HepG2 (cell line): ENCODE measurements at regions not wholly inside any gene's neighbourhood (a gene's known extent, or its start where the extent isn't known, plus 50 kb on each side); places are given as distances from the start of the nearest gene placed in this dataset.

Source experiments
- AKAP8 ChIP-seq: sonication (generic); formaldehyde crosslinking; IDR thresholded peaks from 2 replicates; pipeline ENCODE4 v1.5.1; 2020; ENCODE audit warnings: mild to moderate bottlenecking, missing genetic modification reagents
- CEBPG ChIP-seq: IDR thresholded peaks from 2 replicates; pipeline ENCODE4 v1.6.1; 2016
- DNMT3B ChIP-seq: conservative IDR thresholded peaks from 2 replicates; pipeline ENCODE4 v1.6.1; 2016; ENCODE audit warnings: missing biosample characterization, control low read depth
- EEA1 ChIP-seq: sonication (generic); formaldehyde crosslinking; IDR thresholded peaks from 2 replicates; pipeline ENCODE4 v1.5.1; 2020; ENCODE audit warnings: mild to moderate bottlenecking, missing genetic modification reagents, borderline replicate concordance
- FOXP1 ChIP-seq, 2 experiments: fragments of 450-650 bp in 1 of 2; IDR thresholded peaks; 2 replicates each; pipeline ENCODE4 v1.6.1; 2017 to 2018; ENCODE audit warnings: antibody characterized with exemption in 1 of 2
- GATAD2A ChIP-seq: IDR thresholded peaks from 2 replicates; pipeline ENCODE4 v1.6.1; 2016
- GZF1 ChIP-seq: sonication (generic); formaldehyde crosslinking; IDR thresholded peaks from 2 replicates; pipeline ENCODE4 v1.5.1; 2020; ENCODE audit warnings: mild to moderate bottlenecking, missing genetic modification reagents
- HCFC1 ChIP-seq: fragments of 150-350 bp; IDR thresholded peaks from 2 replicates; pipeline ENCODE4 v1.6.1; 2014; ENCODE audit warnings: low read depth, low read length
- HNF4A ChIP-seq: sonication (generic); formaldehyde crosslinking; IDR thresholded peaks from 2 replicates; pipeline ENCODE4 v1.4.0; 2020; ENCODE audit warnings: missing genetic modification reagents
- KDM6A ChIP-seq: IDR thresholded peaks from 2 replicates; pipeline ENCODE4 v1.6.1; 2016; ENCODE audit warnings: low read depth
- KLF6 ChIP-seq: IDR thresholded peaks from 2 replicates; pipeline ENCODE4 v1.8.0; 2016; ENCODE audit warnings: missing biosample characterization, missing genetic modification reagents
- NCOR1 ChIP-seq: fragments of 200-600 bp; sonication (generic); IDR thresholded peaks from 2 replicates; pipeline ENCODE4 v1.7.0; 2017; ENCODE audit warnings: antibody characterized with exemption, low read length, borderline replicate concordance
- NR2F6 ChIP-seq, 2 experiments: IDR thresholded peaks; 2 replicates each; pipeline ENCODE4 v1.6.1; 2016; ENCODE audit warnings: antibody characterized with exemption in 1 of 2, mild to moderate bottlenecking in 1 of 2
- POGZ ChIP-seq: sonication (generic); formaldehyde crosslinking; IDR thresholded peaks from 2 replicates; pipeline ENCODE4 v1.4.0; 2020; ENCODE audit warnings: mild to moderate bottlenecking, missing genetic modification reagents
- ZBTB21 ChIP-seq: sonication (generic); formaldehyde crosslinking; IDR thresholded peaks from 2 replicates; pipeline ENCODE4 v1.4.0; 2020; ENCODE audit warnings: missing genetic modification reagents
- ZFP90 ChIP-seq: sonication (generic); formaldehyde crosslinking; IDR thresholded peaks from 2 replicates; pipeline ENCODE4 v1.8.0; 2022; ENCODE audit warnings: missing genetic modification reagents, mild to moderate bottlenecking, inconsistent platforms, borderline replicate concordance
- ZNF563 ChIP-seq: sonication (generic); formaldehyde crosslinking; IDR thresholded peaks from 2 replicates; pipeline ENCODE4 v1.8.0; 2022; ENCODE audit warnings: mild to moderate bottlenecking, moderate library complexity, missing genetic modification reagents
- ZNF768 ChIP-seq: sonication (generic); formaldehyde crosslinking; IDR thresholded peaks from 2 replicates; pipeline ENCODE4 v1.4.0; 2020; ENCODE audit warnings: missing genetic modification reagents
- TF ChIP-seq, protein P1 (sequence below): sonication (generic); formaldehyde crosslinking; IDR thresholded peaks from 2 replicates; pipeline ENCODE4 v1.9.0; 2022; ENCODE audit warnings: low read depth, missing genetic modification reagents
- TF ChIP-seq, protein P2 (sequence below): sonication (generic); formaldehyde crosslinking; IDR thresholded peaks from 2 replicates; pipeline ENCODE4 v1.4.0; 2020; ENCODE audit warnings: missing genetic modification reagents
- TF ChIP-seq, protein P3 (sequence below): sonication (generic); formaldehyde crosslinking; IDR thresholded peaks from 2 replicates; pipeline ENCODE4 v1.4.0; 2020; ENCODE audit warnings: low read depth, mild to moderate bottlenecking, missing genetic modification reagents
- TF ChIP-seq, protein P4 (sequence below): sonication (generic); formaldehyde crosslinking; IDR thresholded peaks from 2 replicates; pipeline ENCODE4 v1.4.0; 2020; ENCODE audit warnings: missing genetic modification reagents
- TF ChIP-seq, protein P5 (sequence below): IDR thresholded peaks from 2 replicates; pipeline ENCODE4 v1.6.1; 2016; ENCODE audit warnings: low read depth, borderline replicate concordance

DNA sequence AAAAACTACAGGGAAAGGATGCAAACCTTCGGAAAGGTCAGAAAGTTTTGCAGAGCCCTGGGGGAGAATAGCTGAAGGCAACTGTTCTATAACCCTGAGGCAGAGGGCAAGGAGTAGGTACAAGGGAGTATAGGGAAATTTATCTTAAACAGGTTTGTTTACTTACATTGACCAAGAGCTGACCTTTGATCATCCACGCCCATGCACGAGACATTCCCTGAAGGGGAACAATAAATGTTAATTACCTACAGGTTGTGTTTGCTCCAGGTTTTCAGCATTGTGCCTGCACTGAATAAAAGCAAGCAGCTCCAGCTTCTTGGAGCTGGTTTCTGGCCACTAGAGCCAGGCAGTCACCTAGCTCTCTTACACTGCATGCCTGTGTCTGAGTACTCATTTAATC, 524.5 kb upstream of the TGFBR2 start (continued):
- TF ChIP-seq, protein P1, sequence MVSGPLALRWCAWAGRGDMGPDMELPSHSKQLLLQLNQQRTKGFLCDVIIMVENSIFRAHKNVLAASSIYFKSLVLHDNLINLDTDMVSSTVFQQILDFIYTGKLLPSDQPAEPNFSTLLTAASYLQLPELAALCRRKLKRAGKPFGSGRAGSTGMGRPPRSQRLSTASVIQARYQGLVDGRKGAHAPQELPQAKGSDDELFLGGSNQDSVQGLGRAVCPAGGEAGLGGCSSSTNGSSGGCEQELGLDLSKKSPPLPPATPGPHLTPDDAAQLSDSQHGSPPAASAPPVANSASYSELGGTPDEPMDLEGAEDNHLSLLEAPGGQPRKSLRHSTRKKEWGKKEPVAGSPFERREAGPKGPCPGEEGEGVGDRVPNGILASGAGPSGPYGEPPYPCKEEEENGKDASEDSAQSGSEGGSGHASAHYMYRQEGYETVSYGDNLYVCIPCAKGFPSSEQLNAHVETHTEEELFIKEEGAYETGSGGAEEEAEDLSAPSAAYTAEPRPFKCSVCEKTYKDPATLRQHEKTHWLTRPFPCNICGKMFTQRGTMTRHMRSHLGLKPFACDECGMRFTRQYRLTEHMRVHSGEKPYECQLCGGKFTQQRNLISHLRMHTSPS (CRISPR knock-in tag): no peak
- TF ChIP-seq ZBTB21 (CRISPR knock-in tag) (no peak), ZNF563 (CRISPR knock-in tag) (no peak), CEBPG (CRISPR knock-in tag) (0 out of 2 replicates have a peak, but pooled peaks have one; percentile 5), GATAD2A (CRISPR knock-in tag) (peak; percentile 81), FOXP1 (IDR thresholded peaks at IDR 0.05) (no peak), FOXP1 (CRISPR knock-in tag; IDR thresholded peaks at IDR 0.05) (peak; percentile 73; the same call in 1 of the 2 replicates), POGZ (CRISPR knock-in tag) (no peak), NCOR1 (no peak), NR2F6 (IDR thresholded peaks at IDR 0.05) (peak; percentile 75), NR2F6 (CRISPR knock-in tag; IDR thresholded peaks at IDR 0.05) (0 out of 2 replicates have a peak, but pooled peaks have one; percentile 38), ZFP90 (CRISPR knock-in tag) (no peak), AKAP8 (CRISPR knock-in tag) (no peak), DNMT3B (no peak), GZF1 (no peak), HCFC1 (no peak), EEA1 (no peak), HNF4A (CRISPR knock-in tag) (peak; percentile 90), KLF6 (CRISPR knock-in tag) (no peak), KDM6A (CRISPR knock-in tag) (no peak), ZNF768 (CRISPR knock-in tag) (no peak)
- TF ChIP-seq, protein P2, sequence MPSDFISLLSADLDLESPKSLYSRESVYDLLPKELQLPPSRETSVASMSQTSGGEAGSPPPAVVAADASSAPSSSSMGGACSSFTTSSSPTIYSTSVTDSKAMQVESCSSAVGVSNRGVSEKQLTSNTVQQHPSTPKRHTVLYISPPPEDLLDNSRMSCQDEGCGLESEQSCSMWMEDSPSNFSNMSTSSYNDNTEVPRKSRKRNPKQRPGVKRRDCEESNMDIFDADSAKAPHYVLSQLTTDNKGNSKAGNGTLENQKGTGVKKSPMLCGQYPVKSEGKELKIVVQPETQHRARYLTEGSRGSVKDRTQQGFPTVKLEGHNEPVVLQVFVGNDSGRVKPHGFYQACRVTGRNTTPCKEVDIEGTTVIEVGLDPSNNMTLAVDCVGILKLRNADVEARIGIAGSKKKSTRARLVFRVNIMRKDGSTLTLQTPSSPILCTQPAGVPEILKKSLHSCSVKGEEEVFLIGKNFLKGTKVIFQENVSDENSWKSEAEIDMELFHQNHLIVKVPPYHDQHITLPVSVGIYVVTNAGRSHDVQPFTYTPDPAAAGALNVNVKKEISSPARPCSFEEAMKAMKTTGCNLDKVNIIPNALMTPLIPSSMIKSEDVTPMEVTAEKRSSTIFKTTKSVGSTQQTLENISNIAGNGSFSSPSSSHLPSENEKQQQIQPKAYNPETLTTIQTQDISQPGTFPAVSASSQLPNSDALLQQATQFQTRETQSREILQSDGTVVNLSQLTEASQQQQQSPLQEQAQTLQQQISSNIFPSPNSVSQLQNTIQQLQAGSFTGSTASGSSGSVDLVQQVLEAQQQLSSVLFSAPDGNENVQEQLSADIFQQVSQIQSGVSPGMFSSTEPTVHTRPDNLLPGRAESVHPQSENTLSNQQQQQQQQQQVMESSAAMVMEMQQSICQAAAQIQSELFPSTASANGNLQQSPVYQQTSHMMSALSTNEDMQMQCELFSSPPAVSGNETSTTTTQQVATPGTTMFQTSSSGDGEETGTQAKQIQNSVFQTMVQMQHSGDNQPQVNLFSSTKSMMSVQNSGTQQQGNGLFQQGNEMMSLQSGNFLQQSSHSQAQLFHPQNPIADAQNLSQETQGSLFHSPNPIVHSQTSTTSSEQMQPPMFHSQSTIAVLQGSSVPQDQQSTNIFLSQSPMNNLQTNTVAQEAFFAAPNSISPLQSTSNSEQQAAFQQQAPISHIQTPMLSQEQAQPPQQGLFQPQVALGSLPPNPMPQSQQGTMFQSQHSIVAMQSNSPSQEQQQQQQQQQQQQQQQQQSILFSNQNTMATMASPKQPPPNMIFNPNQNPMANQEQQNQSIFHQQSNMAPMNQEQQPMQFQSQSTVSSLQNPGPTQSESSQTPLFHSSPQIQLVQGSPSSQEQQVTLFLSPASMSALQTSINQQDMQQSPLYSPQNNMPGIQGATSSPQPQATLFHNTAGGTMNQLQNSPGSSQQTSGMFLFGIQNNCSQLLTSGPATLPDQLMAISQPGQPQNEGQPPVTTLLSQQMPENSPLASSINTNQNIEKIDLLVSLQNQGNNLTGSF: no peak
- TF ChIP-seq, protein P3, sequence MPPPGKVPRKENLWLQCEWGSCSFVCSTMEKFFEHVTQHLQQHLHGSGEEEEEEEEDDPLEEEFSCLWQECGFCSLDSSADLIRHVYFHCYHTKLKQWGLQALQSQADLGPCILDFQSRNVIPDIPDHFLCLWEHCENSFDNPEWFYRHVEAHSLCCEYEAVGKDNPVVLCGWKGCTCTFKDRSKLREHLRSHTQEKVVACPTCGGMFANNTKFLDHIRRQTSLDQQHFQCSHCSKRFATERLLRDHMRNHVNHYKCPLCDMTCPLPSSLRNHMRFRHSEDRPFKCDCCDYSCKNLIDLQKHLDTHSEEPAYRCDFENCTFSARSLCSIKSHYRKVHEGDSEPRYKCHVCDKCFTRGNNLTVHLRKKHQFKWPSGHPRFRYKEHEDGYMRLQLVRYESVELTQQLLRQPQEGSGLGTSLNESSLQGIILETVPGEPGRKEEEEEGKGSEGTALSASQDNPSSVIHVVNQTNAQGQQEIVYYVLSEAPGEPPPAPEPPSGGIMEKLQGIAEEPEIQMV (CRISPR knock-in tag): no peak
- TF ChIP-seq, protein P4, sequence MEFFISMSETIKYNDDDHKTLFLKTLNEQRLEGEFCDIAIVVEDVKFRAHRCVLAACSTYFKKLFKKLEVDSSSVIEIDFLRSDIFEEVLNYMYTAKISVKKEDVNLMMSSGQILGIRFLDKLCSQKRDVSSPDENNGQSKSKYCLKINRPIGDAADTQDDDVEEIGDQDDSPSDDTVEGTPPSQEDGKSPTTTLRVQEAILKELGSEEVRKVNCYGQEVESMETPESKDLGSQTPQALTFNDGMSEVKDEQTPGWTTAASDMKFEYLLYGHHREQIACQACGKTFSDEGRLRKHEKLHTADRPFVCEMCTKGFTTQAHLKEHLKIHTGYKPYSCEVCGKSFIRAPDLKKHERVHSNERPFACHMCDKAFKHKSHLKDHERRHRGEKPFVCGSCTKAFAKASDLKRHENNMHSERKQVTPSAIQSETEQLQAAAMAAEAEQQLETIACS: no peak
- TF ChIP-seq, protein P5, sequence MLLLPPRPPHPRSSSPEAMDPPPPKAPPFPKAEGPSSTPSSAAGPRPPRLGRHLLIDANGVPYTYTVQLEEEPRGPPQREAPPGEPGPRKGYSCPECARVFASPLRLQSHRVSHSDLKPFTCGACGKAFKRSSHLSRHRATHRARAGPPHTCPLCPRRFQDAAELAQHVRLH (CRISPR knock-in tag): no peak
